Activated CD4-positive, alpha-beta T cell treated with anti-CD3 and anti-CD28 coated beads, Interleukin-2, amount 50 U/mL, for 48 hours (primary cell): ENCODE measurements at regions not wholly inside any gene's neighbourhood (a gene's known extent, or its start where the extent isn't known, plus 50 kb on each side); places are given as distances from the start of the nearest gene placed in this dataset.

Experiments
- DNase-seq, 2 experiments: peaks; one replicate each; pipeline ENCODE4 v3.0.0-alpha.2; 2020

GRCh38 chr2:160974803-160975202, 185.4 kb upstream of the TANK start:
- no peak for DNase-seq

- no peak for DNase-seq
Measured at GRCh38 chr2:160976797-160977196, 183.4 kb upstream of the TANK start.

- no peak for DNase-seq
Measured at GRCh38 chr2:160977376-160977775, 182.9 kb upstream of the TANK start.

GRCh38 chr2:160977854-160978253, 182.4 kb upstream of the TANK start:
- DNase-seq: no peak

GRCh38 chr2:160984426-160985077, 175.7 kb upstream of the TANK start:
- DNase-seq: no peak

- DNase-seq: no peak
Measured at GRCh38 chr2:160989778-160990177, 170.4 kb upstream of the TANK start.

DNA sequence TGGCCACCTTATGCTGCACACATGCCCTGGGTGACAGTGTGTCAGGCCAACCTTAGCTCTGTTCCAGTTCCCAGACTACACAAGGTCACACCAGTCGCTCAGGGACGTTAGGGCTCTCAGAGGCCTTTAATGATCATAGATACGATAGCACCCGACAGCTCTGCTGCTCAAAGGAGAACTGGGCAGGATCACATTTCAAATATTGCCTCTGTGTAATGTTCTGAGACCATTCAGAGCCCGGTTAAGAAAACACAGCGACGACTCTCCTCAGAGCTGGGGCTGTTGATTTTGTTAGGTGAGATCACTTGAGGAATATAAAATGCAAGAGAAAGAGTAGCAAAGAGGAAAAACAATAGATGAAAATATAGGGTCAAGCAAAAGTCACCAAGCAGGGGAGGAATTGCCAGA, 166.6 kb upstream of the TANK start:
- DNase-seq: no peak

DNA sequence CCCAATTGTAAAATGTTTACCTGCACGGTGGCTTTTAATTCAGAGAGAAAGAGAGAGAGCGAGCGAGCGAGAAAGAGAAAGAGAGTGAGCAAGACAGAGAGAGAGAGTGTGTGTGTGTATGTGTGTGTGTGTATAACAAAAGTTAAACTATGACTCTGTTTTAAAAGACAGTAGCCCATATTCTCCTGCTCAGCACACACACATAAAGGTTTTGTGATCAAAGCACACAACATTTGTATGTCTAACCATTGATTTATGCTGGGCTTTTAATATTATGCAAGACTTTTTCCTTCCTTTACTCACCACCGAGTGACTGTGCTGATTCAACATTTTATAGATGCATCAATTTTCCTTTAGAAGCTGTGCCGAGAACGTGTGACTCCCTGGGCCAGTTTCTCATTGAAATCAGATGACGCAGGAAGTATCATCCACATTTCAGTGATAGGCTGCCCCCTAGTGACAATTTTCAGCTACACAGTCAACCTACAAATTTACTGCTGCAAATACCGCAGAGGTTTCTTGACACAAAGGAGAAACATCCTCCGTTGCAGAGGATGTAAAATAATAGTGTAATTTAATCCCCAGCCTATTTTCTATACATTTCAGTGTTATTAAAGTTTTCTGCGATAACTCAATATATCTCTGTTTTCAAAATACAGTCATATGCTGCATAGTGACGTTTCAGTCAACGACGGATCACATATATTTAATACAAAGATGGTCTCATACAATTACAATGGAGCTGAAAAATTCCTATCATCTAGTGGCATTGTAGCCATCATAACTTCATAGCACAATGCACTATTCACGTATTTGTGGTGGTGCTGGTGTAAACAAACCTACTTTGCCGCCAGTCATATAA, 165.9 kb upstream of the TANK start:
- peak; percentile 48 to 71 for DNase-seq

- no peak for DNase-seq
Measured at GRCh38 chr2:160996584-160996983, 163.6 kb upstream of the TANK start.

- no peak for DNase-seq
Measured at GRCh38 chr2:161004379-161004778, 155.8 kb upstream of the TANK start.

DNA sequence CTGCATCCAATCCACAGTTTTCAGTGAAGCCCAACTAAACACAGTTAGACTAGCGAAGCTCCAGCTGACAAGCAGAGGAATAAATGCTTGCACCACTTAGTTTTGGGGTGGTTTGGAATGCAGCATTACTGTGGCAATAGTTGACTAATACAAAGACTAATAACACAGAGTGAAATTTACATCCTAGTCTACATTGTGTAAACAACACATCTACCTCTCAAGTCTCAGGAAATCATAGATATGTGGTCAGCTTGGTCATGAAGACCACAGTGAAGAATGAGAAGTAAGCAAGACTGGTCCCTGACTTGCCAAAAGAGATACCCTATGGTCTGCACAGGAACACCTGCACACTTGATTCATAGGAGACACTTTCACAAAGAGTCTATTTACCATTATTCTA, 155.1 kb upstream of the TANK start:
- no peak for DNase-seq

DNA sequence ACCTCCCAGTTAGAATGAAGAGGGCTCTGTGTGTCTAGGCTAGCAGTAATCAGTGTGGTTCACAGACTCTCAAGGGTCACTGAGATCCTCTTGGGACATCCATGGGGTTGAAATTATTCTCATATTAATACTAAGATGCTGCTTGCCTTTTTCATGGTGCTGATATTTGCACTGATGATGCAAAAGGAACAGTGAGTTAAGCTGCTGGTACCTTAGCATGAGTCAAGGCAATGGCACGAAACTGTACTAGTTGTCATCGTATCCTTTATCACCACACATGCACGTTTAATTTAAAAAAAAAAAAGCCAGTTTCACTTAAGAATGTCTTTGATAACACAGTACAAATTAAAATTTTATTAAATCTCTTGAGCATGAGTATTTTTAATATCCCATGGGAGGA, 151.9 kb upstream of the TANK start:
- DNase-seq: no peak

DNA sequence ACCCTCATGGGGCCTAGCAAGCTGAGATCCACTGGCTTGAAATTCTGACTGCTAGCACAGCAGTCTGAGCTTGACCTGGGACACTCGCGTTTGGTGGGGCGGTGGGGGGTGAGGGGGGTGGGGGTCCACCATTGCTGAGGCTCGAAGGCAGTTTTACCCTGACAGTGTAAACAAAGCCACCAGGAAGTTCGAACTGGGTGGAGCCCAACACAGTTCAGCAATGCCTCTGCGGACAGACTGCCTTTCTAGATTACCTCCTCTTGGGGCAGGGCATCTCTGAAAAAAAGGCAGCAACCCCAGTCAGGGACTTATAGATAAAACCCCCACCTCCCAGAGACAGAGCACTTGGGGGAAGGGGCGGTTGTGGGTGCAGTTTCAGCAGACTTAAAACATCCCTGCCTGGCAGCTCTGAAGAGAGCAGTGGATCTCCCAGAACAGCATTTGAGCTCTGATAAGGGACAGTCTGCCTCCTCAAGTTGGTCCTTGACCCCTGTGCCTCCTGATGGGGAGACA, 149.7 kb upstream of the TANK start:
- no peak for DNase-seq

DNA sequence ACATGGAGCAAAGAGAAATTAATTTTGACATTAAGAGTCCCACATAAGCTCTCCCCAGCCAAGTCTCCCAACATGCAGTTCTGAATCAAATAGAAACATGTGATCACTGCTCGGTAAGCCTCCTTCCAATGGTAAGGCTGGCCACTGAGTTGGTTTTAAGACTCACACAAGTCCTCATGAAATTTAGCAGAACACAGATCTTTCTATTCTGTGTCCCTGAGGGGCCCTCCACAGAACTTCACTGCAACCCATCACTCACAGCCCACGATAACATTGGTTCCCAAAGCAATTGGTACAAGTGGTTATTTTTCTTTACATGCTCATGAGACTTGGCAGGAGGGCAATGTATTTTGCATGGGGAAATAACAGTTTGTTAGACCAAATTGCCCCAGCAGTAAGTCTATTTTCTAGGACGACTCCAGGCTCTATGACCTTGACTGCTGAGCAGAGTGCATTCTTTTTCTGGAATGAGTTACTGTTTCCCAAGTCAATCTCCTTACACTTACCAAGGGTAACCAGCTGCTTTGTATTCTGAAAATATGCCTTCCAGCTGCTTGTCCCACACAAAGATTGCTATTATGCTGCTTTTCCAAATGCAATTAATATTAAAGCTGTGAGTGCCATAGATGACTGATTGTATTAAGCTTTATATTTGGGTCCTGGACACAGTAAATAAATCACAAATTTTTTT, 142.3 kb upstream of the TANK start:
- DNase-seq: no peak

GRCh38 chr2:161019311-161019710, 140.9 kb upstream of the TANK start:
- no peak for DNase-seq

DNA sequence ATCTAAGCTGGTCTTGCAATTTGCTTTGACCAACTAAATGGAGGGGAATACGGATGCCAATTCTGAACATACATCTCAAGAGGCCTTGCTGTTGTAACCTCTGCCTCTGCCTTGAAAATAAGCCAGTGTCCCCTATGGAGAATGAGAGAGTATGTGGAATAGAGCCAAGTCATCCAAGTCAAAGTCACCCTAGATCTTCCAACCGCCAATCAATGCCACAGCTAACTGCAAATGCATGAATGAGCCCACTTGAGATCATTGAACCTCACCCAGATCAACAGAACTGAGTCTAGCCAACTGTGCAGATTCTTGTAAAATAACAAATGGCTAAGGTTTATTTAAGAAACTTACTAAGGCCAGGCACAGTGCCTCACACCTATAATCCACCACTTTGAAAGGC, 139.8 kb upstream of the TANK start:
- DNase-seq: no peak

DNA sequence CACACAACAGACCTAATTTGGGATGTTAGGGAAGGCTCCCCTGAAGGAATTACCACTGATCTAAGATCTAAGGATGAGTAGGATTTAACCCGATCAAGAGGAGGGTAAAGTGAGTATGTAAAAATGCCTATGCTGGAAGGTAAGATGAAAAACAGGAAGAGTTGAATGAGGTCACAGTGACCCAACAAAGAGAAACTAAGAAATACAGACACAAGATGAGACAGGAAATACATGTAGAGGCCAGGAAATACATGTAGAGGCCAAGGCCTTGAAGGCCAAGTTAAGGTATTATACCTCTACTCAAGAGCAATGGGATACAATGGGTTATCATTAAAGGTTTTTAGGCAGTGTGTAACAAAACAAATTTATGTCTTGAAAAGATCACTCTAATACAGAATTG, 131.6 kb upstream of the TANK start:
- DNase-seq: no peak

- no peak for DNase-seq
Measured at GRCh38 chr2:161029321-161029720, 130.9 kb upstream of the TANK start.

- DNase-seq: no peak
Measured at GRCh38 chr2:161030260-161031063, 129.8 kb upstream of the TANK start.

DNA sequence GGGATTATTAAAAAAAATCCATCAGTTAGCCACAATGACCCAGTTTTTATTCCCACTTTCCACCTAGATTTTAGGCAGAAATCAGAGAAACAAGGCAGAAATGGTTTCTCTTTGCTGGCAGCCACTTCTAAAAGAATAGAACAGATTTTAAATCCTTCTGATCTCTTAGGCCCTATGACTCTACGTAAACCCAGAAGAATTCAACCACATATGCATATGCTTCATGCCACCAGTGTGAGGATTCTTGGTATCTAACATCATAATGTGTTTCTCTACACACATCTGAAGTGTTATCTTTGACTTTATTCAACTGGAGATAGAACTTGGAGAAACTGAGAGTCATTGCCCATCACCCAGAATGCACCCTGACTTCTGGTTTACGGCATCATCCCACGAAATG, 128.7 kb upstream of the TANK start:
- DNase-seq: no peak

- DNase-seq: no peak
Measured at GRCh38 chr2:161032635-161033034, 127.6 kb upstream of the TANK start.

- no peak for DNase-seq
Measured at GRCh38 chr2:161033059-161033660, 127.1 kb upstream of the TANK start.
